ENCODE measurements at regions not wholly inside any gene's neighbourhood (a gene's known extent, or its start where the extent isn't known, plus 50 kb on each side); places are given as distances from the start of the nearest gene placed in this dataset.

DNA sequence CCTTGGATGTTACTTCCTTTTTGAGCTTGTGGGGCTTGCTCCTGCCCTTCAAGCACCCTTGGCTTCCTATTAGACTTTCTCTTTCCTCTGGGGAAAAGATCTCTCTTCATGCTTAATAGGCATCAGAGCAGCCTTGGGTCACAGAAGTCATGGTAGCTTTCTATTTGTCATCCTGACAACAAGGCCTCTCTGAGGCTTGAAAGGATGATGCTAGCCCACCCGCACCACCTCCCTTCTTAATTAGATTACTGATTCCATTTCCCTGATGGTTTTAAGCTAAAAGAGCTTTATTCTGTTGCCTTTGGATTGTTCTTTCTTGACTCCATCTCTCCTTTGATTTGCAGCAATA is 435.5 kb upstream of the TPM1 start:
- no peak for TF ChIP-seq CTCF (IDR thresholded peaks at IDR 0.05; ENCODE audit: control insufficient read depth, insufficient read depth, low read depth, low read length, missing control alignments)
- DNase-seq (ENCODE audit: low read depth), result no peak
- H3K4me3 ChIP-seq (ENCODE audit: control insufficient read depth, low read depth, low read length), result no peak overlapping the region

DNA sequence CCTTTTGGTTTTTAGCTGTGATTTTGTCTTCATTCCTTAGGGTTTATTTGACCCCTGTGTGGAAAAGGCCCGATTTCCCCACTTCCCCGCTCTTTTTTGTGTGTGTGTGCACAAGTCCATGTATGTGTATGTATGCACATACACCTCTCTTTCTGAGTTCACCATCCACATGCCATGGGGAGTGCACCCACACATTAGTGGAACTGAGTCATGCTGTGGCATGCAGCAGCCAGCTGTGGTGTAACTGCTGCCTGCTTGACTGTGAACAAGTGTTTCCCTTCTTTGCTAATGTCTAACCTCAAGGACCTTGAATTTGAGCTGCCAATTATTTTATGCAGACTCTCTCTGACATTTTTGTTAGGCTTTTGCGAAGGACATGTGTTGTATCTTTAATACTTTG is 434.9 kb upstream of the TPM1 start:
- no peak for DNase-seq (ENCODE audit: low read depth)
- TF ChIP-seq CTCF (IDR thresholded peaks at IDR 0.05; ENCODE audit: control insufficient read depth, insufficient read depth, low read depth, low read length, missing control alignments), result no peak
- H3K4me3 ChIP-seq (ENCODE audit: control insufficient read depth, low read depth, low read length), result no peak overlapping the region

DNA sequence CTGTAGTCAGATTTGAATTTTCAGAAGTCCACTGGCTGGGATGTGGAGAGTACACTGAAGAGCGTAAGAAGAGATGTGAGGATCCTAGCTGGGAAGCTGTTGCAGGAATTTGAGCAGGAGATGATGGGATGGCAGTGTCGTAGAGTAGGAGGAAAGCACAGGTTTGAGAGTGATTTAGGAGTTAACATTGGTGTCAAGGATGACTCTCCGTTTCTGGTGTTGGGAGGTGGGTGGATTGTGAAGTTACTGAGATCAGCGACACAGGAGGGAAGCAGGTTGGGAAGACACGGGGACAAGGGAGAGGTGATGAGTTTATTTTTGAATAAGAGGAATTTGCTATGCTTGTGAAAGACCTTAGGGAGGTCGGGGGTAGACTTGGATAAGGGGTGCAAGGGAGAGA is 434.2 kb upstream of the TPM1 start:
- no peak for DNase-seq (ENCODE audit: low read depth)
- H3K4me3 ChIP-seq (ENCODE audit: control insufficient read depth, low read depth, low read length), result no peak overlapping the region
- TF ChIP-seq CTCF (IDR thresholded peaks at IDR 0.05; ENCODE audit: control insufficient read depth, insufficient read depth, low read depth, low read length, missing control alignments), result no peak

DNA sequence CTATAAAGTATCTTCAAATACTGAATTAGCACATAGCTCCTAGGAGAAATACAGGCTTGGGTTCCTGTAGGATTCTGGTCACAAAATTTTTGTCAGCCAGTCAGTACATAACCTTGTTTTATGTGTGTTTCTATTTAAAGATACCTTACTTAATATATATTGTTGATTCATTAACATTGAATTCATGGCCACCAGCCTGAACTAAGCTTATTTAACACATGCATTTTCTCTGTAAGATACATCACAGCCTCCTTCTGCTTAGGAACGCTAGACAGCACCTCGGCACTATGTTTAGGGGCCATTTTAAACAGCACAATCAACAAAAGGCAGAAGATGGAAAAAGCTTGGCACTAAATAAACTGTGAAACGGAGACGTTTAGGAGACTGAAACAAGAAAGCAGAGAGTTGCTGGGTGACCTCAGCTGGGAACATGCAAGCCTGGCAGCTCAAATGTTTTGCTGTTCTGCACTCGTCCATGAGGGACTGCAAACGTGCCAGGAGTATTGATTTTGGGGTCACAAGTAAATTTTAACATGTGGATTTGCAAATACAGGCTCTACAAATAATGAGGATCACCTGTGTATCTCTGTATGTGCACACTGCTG is 432.2 kb upstream of the TPM1 start:
- no peak for TF ChIP-seq CTCF (IDR thresholded peaks at IDR 0.05; ENCODE audit: control insufficient read depth, insufficient read depth, low read depth, low read length, missing control alignments)
- H3K4me3 ChIP-seq (ENCODE audit: control insufficient read depth, low read depth, low read length), result no peak overlapping the region
- no peak for DNase-seq (ENCODE audit: low read depth)

DNA sequence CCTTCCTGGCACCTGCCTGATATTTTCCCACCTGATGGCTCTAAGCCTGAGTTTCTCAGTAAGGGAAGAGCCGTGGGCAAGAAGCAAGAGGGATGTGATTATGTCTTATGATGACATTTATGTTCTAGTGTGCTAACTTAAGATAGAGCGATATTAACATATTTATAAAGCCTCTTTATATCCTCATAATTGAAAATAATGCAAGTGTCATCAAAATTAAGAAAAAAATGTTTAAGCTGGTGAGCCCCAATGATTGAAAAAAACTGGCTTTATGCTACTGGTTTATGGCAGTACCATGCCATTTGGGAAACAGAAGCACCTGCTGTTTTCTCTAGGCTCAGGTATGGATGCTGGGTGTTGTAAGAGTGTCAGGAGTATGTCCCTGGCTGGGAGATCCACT is 431.5 kb upstream of the TPM1 start:
- no peak for DNase-seq (ENCODE audit: low read depth)
- TF ChIP-seq CTCF (IDR thresholded peaks at IDR 0.05; ENCODE audit: control insufficient read depth, insufficient read depth, low read depth, low read length, missing control alignments), result no peak
- H3K4me3 ChIP-seq (ENCODE audit: control insufficient read depth, low read depth, low read length), result no peak overlapping the region

DNA sequence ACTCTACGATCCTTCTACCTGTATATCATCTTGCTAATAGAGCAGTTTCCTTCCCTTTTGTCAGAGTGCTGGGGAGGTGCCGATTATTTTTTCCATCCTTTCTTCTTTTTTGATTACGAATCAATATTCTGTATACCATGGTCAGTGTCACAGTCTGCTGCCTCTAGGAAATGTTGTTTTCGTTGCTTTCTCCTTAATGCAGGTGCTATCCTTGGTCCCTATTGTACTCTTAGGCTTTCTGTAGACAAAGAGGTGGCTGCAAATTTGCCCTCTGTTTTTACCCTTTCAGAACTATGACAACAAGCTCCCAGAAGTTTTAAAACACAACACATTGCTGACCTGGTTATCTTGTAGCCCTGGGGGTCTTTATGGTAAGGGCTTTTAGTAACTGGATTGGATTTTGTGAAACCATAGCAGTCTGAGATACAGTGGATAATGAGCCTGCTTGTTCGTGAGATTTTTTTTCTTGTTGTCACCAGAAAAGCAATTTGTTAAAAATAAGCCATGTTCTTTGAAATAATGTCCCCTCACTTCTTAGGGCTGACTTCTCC is 430.3 kb upstream of the TPM1 start:
- TF ChIP-seq CTCF (IDR thresholded peaks at IDR 0.05; ENCODE audit: control insufficient read depth, insufficient read depth, low read depth, low read length, missing control alignments), result no peak
- no peak overlapping the region for H3K4me3 ChIP-seq (ENCODE audit: control insufficient read depth, low read depth, low read length)
- DNase-seq (ENCODE audit: low read depth), result no peak

GRCh38 chr15:62612771-62613170 is 429.8 kb upstream of the TPM1 start:
- H3K4me3 ChIP-seq (ENCODE audit: control insufficient read depth, low read depth, low read length), result no peak overlapping the region
- no peak for TF ChIP-seq CTCF (IDR thresholded peaks at IDR 0.05; ENCODE audit: control insufficient read depth, insufficient read depth, low read depth, low read length, missing control alignments)
- no peak for DNase-seq (ENCODE audit: low read depth)

Measured in AG09309 (cell line).